ENCODE measurements at regions not wholly inside any gene's neighbourhood (a gene's known extent, or its start where the extent isn't known, plus 50 kb on each side); places are given as distances from the start of the nearest gene placed in this dataset.

DNA sequence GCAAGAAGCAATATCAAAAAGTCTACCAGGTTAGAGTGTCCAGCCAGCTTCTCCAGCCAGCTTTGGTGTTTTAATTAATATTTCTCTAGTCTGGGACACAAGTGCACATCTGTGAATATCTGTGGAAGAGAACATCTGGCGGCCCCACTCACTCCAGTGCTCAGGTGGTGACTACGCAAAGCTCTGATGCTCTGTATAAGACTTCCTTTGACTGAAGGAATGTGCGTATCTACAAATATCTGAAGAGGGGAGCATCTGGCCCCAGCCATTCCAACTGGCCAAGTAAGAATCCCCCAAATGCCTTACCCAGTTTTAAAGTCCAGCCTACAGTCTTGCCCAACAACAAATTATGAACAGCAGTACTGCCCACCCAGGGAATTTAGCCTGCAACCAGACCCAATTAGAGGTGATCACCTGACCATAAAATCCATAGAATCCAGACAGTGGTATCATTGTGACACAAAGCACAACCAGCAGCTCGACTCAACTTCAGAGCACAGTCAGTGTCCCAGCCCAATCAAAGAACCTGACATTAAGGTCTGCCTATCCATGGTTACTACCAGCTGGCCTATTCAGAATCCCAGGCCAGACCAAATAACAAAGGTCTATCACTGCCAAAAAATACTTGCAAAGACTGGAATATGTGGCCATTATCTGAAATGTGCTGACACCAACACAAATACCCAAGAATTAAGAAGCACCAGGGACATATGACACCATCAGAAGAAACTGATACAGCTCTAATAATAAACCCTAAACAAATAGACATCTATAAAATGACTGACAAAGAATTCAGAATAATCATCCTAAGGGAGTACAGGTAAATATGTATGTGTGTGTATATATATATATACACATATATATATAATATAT lies 76.1 kb upstream of the MANEA start:
- H3K4me1 ChIP-seq = no peaks in the 10 kb centered on the region
- TF ChIP-seq, protein P1, sequence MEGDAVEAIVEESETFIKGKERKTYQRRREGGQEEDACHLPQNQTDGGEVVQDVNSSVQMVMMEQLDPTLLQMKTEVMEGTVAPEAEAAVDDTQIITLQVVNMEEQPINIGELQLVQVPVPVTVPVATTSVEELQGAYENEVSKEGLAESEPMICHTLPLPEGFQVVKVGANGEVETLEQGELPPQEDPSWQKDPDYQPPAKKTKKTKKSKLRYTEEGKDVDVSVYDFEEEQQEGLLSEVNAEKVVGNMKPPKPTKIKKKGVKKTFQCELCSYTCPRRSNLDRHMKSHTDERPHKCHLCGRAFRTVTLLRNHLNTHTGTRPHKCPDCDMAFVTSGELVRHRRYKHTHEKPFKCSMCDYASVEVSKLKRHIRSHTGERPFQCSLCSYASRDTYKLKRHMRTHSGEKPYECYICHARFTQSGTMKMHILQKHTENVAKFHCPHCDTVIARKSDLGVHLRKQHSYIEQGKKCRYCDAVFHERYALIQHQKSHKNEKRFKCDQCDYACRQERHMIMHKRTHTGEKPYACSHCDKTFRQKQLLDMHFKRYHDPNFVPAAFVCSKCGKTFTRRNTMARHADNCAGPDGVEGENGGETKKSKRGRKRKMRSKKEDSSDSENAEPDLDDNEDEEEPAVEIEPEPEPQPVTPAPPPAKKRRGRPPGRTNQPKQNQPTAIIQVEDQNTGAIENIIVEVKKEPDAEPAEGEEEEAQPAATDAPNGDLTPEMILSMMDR (IDR thresholded peaks at IDR 0.05) = no peak
- no peak for TF ChIP-seq POLR2A (IDR thresholded peaks at IDR 0.05)
- DNase-seq = no peak

DNA sequence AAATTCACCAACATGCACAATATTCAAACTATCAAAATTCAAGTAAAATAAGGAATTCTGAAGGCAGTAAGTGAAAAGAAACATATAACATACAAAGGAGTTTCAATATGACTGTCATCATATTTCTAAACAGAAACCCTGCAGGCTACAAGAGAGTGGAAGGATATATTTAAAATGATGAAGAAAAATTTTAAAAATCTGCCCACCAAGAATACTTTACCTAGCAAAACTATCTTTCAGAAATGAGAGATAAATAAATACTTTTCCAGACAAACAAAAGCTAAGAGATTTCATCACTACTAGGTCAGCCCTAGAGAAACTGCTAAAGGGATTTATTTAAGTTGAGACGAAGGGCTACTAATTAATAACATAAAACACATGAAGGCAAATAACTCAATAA lies 73.8 kb upstream of the MANEA start:
- Histone ChIP-seq H3K27ac (no peak overlapping the region), H3K36me3 (no peaks in the 10 kb centered on the region), H3K4me1 (no peaks in the 10 kb centered on the region), H3K27me3 (no peaks in the 10 kb centered on the region), H3K9me3 (peaks cover 0 to 32% (median 13%) of the 10 kb centered on the region in 12 donors), H3K4me3 (no peak overlapping the region)
- TF ChIP-seq POLR2A (IDR thresholded peaks at IDR 0.05) = no peak
- TF ChIP-seq, protein P1 (IDR thresholded peaks at IDR 0.05) = no peak
- intact Hi-C loops (cut with DNase I) = no loop called here
- WGBS, 4 donors = 91 to 96% (median 92%) methylated on average over 1 of the region's 1 CpG
- ATAC-seq (no peak), DNase-seq (no peak)

More for the DNA sequence above, 76.1 kb upstream of the MANEA start:
- Histone ChIP-seq H3K4me3 (no peak overlapping the region), H3K27ac (no peak overlapping the region), H3K9me3 (peaks cover 0 to 32% (median 13%) of the 10 kb centered on the region in 12 donors), H3K27me3 (no peaks in the 10 kb centered on the region), H3K36me3 (no peaks in the 10 kb centered on the region)
- WGBS, 4 donors = 91 to 96% (median 94%) methylated on average over 4 of the region's 4 CpGs
- no peak for ATAC-seq
- intact Hi-C loops (cut with DNase I) = no loop called here

DNA sequence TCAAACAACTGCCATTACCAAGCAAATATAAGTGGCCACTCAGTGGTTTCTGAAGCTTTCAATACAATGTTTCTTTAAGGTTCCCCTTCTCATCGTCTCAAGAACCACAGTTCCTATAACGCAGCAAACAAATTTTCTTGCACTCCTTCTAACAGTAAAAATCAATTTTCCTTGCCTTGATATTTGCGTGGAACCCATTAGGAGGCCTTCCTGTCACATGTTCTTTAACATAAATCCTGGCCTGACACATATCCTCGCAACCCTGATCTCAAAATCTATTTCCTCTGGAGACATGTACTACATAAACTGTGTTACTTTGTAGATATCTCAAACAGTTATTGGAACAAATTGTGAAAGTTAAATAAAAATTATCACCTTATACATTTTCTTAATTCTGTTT lies 65.9 kb upstream of the MANEA start:
- WGBS, 4 donors = 46 to 48% (median 46%) methylated on average over 4 of the region's 4 CpGs
- H3K27ac ChIP-seq = no peak overlapping the region

DNA sequence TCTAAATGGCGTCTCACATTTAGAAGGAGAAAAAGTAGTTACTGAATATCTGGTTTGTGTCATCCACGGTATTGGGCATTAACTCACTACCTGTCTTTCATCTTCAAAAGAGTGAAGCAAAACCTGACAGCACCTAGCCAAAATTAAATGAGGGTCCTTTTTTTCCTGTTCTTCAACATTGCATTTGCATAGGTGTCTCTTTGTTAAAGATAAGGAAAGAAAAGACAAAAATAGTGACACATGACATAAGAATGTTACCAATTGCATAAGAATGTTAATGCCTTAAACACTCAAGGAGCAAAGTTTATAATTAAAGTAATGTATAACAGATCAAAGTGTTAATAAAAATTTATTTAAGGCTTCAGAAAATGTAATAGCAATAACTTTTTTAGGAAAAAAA lies 61.4 kb upstream of the MANEA start:
- Histone ChIP-seq H3K36me3 (no peaks in the 10 kb centered on the region), H3K27ac (no peak overlapping the region), H3K27me3 (no peaks in the 10 kb centered on the region), H3K4me1 (no peaks in the 10 kb centered on the region), H3K9me3 (no peaks in the 10 kb centered on the region), H3K4me3 (no peak overlapping the region)
- intact Hi-C loops (cut with DNase I) = no loop called here
- 53 to 63% (median 58%) methylated on average over 2 of the region's 2 CpGs for WGBS, 4 donors
- ATAC-seq (no peak), DNase-seq (no peak)
- TF ChIP-seq, protein P1 (IDR thresholded peaks at IDR 0.05) = no peak
- TF ChIP-seq POLR2A (IDR thresholded peaks at IDR 0.05) = no peak

More for the DNA sequence above, 65.9 kb upstream of the MANEA start:
- no peak overlapping the region for H3K4me3 ChIP-seq
- intact Hi-C loops (cut with DNase I) = no loop called here
- TF ChIP-seq, protein P1 (IDR thresholded peaks at IDR 0.05) = no peak
- TF ChIP-seq POLR2A (IDR thresholded peaks at IDR 0.05) = no peak
- no peaks in the 10 kb centered on the region for H3K36me3 ChIP-seq
- H3K9me3 ChIP-seq = no peaks in the 10 kb centered on the region
- no peak for DNase-seq
- H3K27me3 ChIP-seq = no peaks in the 10 kb centered on the region
- no peak for ATAC-seq
- no peaks in the 10 kb centered on the region for H3K4me1 ChIP-seq

All from heart left ventricle (tissue), 16 donors.